GM12891 (cell line): ENCODE measurements at regions not wholly inside any gene's neighbourhood (a gene's known extent, or its start where the extent isn't known, plus 50 kb on each side); places are given as distances from the start of the nearest gene placed in this dataset.

Experiments
- PAX5 ChIP-seq: IDR thresholded peaks from 2 replicates; pipeline ENCODE4 v1.6.1; 2011; ENCODE audit warnings: low read length, moderate library complexity, mild to moderate bottlenecking; ENCODE audit not compliant: insufficient read depth, severe bottlenecking
- POLR2A ChIP-seq: IDR thresholded peaks from 2 replicates; pipeline ENCODE4 v1.6.1; 2011; ENCODE audit warnings: low read depth, low read length, control low read depth
- POLR2AphosphoS5 ChIP-seq: IDR thresholded peaks from 2 replicates; pipeline ENCODE4 v1.6.1; 2011; ENCODE audit warnings: low read depth, low read length, control low read depth
- SPI1 ChIP-seq: IDR thresholded peaks from 2 replicates; pipeline ENCODE4 v1.6.1; 2011; ENCODE audit warnings: low read depth, low read length, control low read depth
- TAF1 ChIP-seq: IDR thresholded peaks from 2 replicates; pipeline ENCODE4 v1.6.1; 2011; ENCODE audit warnings: low read depth, low read length, control low read depth

GRCh38 chr6:126570507-126570906, 230.6 kb downstream of the CENPW start:
- TF ChIP-seq POLR2A (no peak), POLR2AphosphoS5 (no peak), TAF1 (no peak), SPI1 (no peak), PAX5 (no peak)
